ENCODE measurements at regions not wholly inside any gene's neighbourhood (a gene's known extent, or its start where the extent isn't known, plus 50 kb on each side); places are given as distances from the start of the nearest gene placed in this dataset.

- TF ChIP-seq CTCF (IDR thresholded peaks at IDR 0.05; ENCODE audit: low read depth, low read length): no peak
- in situ Hi-C loops (cut with HindIII; ENCODE audit: low sequenced_read_pairs): no loop called here
- no peak overlapping the region for H3K4me3 ChIP-seq (ENCODE audit: low read depth, low read length)
- DNase-seq (ENCODE audit: low read depth, low spot score): no peak
Observed at GRCh38 chr17:33751702-33752065, 458.6 kb upstream of the ASIC2 start.

- in situ Hi-C loops (cut with HindIII; ENCODE audit: low sequenced_read_pairs): no loop called here
- no peak for TF ChIP-seq CTCF (IDR thresholded peaks at IDR 0.05; ENCODE audit: low read depth, low read length)
- DNase-seq (ENCODE audit: low read depth, low spot score): no peak
- no peak overlapping the region for H3K4me3 ChIP-seq (ENCODE audit: low read depth, low read length)
Observed at GRCh38 chr17:33753452-33753851, 460.4 kb upstream of the ASIC2 start.

DNA sequence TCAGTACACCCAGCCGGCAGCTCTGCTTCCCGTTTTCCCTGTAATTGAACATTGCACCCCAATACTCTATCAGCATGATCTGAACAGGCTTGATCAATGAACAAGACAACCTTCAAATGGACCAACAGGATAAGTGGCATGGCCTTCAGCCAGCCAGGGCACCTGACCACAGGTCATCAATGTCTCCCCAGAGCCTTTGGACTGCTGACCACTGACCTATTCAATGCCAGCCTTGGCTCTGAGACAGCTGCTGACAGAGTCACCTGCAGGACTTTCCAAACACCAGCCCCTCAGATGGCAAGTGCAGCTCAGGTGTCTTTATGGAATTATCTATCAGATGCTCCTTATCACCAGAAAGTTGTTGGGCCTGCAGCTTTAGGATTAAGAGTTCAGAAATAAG, 462.9 kb upstream of the ASIC2 start:
- no peak overlapping the region for H3K4me3 ChIP-seq (ENCODE audit: low read depth, low read length)
- no peak for TF ChIP-seq CTCF (IDR thresholded peaks at IDR 0.05; ENCODE audit: low read depth, low read length)
- no peak for DNase-seq (ENCODE audit: low read depth, low spot score)
- in situ Hi-C loops (cut with HindIII; ENCODE audit: low sequenced_read_pairs): no loop called here

DNA sequence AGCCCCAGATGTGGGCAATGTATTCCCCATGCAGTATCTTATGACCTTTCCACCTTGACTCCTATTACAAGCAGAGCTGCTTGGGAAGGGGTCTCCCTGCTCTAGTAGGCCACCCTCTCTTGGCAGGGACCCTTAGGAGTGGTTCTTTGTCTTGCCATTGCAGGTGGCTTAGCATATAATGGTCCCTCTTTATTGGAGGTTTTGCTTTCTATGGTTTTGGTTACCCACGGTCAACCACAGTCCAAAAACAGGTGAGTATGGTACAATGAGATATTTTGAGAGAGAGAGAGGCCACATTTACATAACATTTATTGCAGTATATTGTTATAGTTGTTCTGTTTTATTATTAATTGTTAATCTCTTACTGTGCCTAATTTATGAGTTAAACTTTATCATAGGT, 472.8 kb upstream of the ASIC2 start:
- no peak for DNase-seq (ENCODE audit: low read depth, low spot score)
- no peak for TF ChIP-seq CTCF (IDR thresholded peaks at IDR 0.05; ENCODE audit: low read depth, low read length)
- H3K4me3 ChIP-seq (ENCODE audit: low read depth, low read length): no peak overlapping the region
- in situ Hi-C loops (cut with HindIII; ENCODE audit: low sequenced_read_pairs): no loop called here

- H3K4me3 ChIP-seq (ENCODE audit: low read depth, low read length): no peak overlapping the region
- DNase-seq (ENCODE audit: low read depth, low spot score): no peak
- in situ Hi-C loops (cut with HindIII; ENCODE audit: low sequenced_read_pairs): no loop called here
- TF ChIP-seq CTCF (IDR thresholded peaks at IDR 0.05; ENCODE audit: low read depth, low read length): no peak
Observed at GRCh38 chr17:33766721-33767120, 473.6 kb upstream of the ASIC2 start.

DNA sequence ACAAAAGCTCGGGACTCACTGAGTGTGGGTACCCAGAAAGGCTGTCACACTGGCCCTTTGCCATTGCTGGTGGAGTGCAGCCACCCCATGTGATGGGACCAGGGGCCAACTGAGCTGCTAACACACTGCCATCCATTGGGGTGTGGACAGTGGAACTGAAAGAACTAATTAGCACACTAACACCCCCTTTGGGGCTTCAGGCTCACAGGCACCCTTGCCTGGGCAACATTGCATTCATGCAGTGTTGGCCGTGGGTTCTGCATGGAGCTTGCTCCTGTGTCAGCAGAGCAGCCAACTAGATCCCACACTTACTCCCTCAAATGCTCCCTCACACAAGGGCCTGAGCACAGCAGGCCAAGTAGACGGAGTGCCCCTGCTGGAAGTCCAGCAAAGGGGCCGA, 476.0 kb upstream of the ASIC2 start:
- in situ Hi-C loops (cut with HindIII; ENCODE audit: low sequenced_read_pairs): no loop called here
- H3K4me3 ChIP-seq (ENCODE audit: low read depth, low read length): no peak overlapping the region

More for the DNA sequence above, 476.0 kb upstream of the ASIC2 start:
- no peak for TF ChIP-seq CTCF (IDR thresholded peaks at IDR 0.05; ENCODE audit: low read depth, low read length)
- no peak for DNase-seq (ENCODE audit: low read depth, low spot score)
